Heart left ventricle (tissue), 16 donors: ENCODE measurements at regions not wholly inside any gene's neighbourhood (a gene's known extent, or its start where the extent isn't known, plus 50 kb on each side); places are given as distances from the start of the nearest gene placed in this dataset.

Experiments used
- ATAC-seq, 4 donors: fragments of 200-7000 bp; cut with Tn5 transposase; one replicate each; pipeline ENCODE4 v1.9.1; 2020 to 2022; ENCODE audit warnings: moderate library complexity in 4 of 4, mild to moderate bottlenecking in 3 of 4, moderate number of reproducible peaks in 1 of 4
- DNase-seq, 5 donors: peaks; one replicate each; pipeline ENCODE4 v3.0.0-alpha.2; 2020
- H3K27ac ChIP-seq, 12 donors: fragments of 200-600 bp; sonication (generic) in 4 of 12; one replicate each; pipeline versions ENCODE4 v1.5.0 to v1.8.0; 2016 to 2022; ENCODE audit warnings: mild to moderate bottlenecking in 2 of 12
- H3K27me3 ChIP-seq, 9 donors: fragments of 200-600 bp; sonication (generic) in 2 of 9; one replicate each; pipeline versions ENCODE4 v1.5.1 to v1.8.0; 2016 to 2022; ENCODE audit warnings: mild to moderate bottlenecking in 3 of 9
- H3K36me3 ChIP-seq, 9 donors: fragments of 200-600 bp; sonication (generic) in 2 of 9; one replicate each; pipeline versions ENCODE4 v1.5.0 to v1.8.0; 2018 to 2022; ENCODE audit warnings: mild to moderate bottlenecking in 2 of 9
- H3K4me1 ChIP-seq, 12 donors: fragments of 200-600 bp; sonication (generic) in 4 of 12; one replicate each; pipeline versions ENCODE4 v1.5.0 to v1.8.0; 2016 to 2022; ENCODE audit warnings: mild to moderate bottlenecking in 3 of 12
- H3K4me3 ChIP-seq, 12 donors: fragments of 200-600 bp; sonication (generic) in 4 of 12; one replicate each; pipeline versions ENCODE4 v1.5.0 to v1.8.0; 2017 to 2022; ENCODE audit warnings: mild to moderate bottlenecking in 9 of 12, moderate library complexity in 4 of 12
- H3K9me3 ChIP-seq, 12 donors: fragments of 200-600 bp; sonication (generic) in 4 of 12; one replicate each; pipeline versions ENCODE4 v1.5.0 to v1.8.0; 2016 to 2022; ENCODE audit warnings: mild to moderate bottlenecking in 1 of 12
- POLR2A ChIP-seq, 2 donors: fragments of 450-650 bp; IDR thresholded peaks; one replicate each; pipeline ENCODE4 v1.6.1; 2017; ENCODE audit warnings: antibody characterized with exemption in 2 of 2, mild to moderate bottlenecking in 2 of 2, moderate library complexity in 2 of 2
- WGBS, 4 donors: extraction: QIAGEN DNeasy Blood & Tissue Kit in 2 of 4; methylation state at CpG; one replicate each; pipeline versions ENCODE4 v1.1.5 to v1.1.7; 2013 to 2018; 5-methylcytosine and 5-hydroxymethylcytosine counted together
- intact Hi-C, 10 donors: fragments of 100-400 bp; cut with DNase I; formaldehyde crosslinking; loops; one replicate each; pipeline versions ENCODE4 v1.11.1 to v1.14.2; 2022
- TF ChIP-seq, protein P1 (sequence below), 12 donors: fragments of 200-600 bp; sonication (generic) in 4 of 12; IDR thresholded peaks; one replicate each; pipeline versions ENCODE4 v1.5.0 to v1.8.0; 2018 to 2022; ENCODE audit warnings: antibody characterized with exemption in 12 of 12, mild to moderate bottlenecking in 5 of 12
- donor health status: ischemic (EF 13 %, LVEDD 7.1; RV severe dilation, severe dysfunction).
- donor health status: healthy with polysubstance abuse.
- donor health status: DM: no; HTN: yes; CAD: no.
- donor health status: DM: no; HTN: no; CAD: no.
- donor health status: ischemic (EF 25% LVEDD 6.9; RV normal size, moderate dysfunction).
- donor health status: ischemic (EF 25% LVEDD 5.7; RV mildly dilated, moderate dysfunction).
- donor health status: healthy.
- donor health status: DM: yes; HTN: yes; CAD: no.
- donor health status: ischemic (EF 35%, LVEDD 5.7; RV mildly dilated, moderate dysfunction).
- donor health status: nonischemic (EF 11% LVEDD 7.7; RV severe dilation, severe dysfunction).
- donor health status: DM: yes; HTN: yes; CAD: no.
- donor health status: PGD.
- donor health status: ischemic (EF 29% LVEDD 5.4; RV normal size, mild dysfunction).
- donor health status: nonischemic (EF 23%, LVEDD 6.1; RV moderate dilation, normal function).

DNA sequence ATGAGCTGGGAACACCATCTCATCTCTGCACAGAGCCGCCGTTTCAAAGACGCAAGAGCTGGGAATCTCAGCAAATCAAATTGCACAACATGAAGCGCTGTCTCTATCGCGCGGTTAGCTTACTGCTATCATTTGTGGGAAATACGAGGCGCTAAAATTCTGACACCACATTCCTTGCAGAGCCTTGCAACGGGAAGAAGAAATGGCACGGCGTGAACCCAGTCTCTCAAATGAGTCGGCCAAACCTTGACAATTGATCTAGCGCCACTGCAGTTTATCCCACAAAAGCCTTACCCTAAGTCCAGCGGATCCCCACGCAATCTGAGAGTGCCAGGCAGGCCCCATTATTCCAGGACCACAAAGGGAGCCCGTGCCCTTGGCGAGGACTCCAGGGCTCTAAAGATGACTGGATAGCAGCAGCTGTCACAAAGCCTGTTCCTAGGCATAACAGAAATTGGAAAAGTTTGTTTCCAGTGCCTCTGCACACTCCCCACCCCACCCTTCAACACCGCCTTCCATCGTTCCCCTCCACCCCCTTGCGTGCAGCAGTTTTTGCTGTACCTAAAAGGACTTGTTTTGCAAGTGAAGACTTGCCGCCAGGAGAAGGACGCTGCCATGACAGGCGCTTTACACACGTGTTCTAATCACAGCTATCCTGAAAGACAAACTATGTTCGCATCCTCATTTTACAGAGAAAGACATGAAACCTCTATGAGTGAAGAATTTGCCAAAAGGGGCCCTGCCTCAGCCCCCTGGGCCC lies 252.4 kb downstream of the EIPR1 start:
- whole genome bisulfite sequencing, 4 donors, result 85 to 89% (median 85%) methylated on average over 26 of the region's 26 CpGs

DNA sequence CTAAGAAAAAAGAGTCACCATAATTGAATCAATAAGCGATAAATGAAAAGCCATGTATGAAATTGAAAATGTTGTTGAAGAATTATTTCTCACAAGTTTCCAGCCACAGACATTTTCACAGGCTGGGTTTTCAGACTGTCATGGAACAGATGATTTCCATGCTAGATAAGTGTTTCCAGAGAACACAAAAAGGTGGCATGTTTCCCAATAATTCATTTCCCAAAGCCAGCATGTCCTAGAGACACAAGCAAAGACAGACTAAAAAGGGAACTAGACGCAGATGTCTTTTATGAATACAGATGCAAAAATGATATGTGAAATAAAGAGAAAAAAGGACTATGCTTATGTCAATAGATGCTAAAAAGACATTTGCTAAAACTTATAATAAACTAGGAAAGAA lies 255.1 kb downstream of the EIPR1 start:
- Histone ChIP-seq H3K4me3 (no peak overlapping the region), H3K27ac (no peak overlapping the region), H3K27me3 (no peaks in the 10 kb centered on the region), H3K9me3 (peaks cover 0 to 17% (median 0%) of the 10 kb centered on the region in 12 donors), H3K4me1 (peaks cover 0 to 10% (median 1%) of the 10 kb centered on the region in 12 donors), H3K36me3 (no peaks in the 10 kb centered on the region)
- DNase-seq (no peak), ATAC-seq (no peak)
- TF ChIP-seq, protein P1, sequence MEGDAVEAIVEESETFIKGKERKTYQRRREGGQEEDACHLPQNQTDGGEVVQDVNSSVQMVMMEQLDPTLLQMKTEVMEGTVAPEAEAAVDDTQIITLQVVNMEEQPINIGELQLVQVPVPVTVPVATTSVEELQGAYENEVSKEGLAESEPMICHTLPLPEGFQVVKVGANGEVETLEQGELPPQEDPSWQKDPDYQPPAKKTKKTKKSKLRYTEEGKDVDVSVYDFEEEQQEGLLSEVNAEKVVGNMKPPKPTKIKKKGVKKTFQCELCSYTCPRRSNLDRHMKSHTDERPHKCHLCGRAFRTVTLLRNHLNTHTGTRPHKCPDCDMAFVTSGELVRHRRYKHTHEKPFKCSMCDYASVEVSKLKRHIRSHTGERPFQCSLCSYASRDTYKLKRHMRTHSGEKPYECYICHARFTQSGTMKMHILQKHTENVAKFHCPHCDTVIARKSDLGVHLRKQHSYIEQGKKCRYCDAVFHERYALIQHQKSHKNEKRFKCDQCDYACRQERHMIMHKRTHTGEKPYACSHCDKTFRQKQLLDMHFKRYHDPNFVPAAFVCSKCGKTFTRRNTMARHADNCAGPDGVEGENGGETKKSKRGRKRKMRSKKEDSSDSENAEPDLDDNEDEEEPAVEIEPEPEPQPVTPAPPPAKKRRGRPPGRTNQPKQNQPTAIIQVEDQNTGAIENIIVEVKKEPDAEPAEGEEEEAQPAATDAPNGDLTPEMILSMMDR (IDR thresholded peaks at IDR 0.05), result no peak
- no peak for TF ChIP-seq POLR2A (IDR thresholded peaks at IDR 0.05)
- intact Hi-C loops, result no loop called here
- 79 to 88% (median 81%) methylated on average over 2 of the region's 2 CpGs for WGBS, 4 donors

More for the DNA sequence above, 252.4 kb downstream of the EIPR1 start:
- Histone ChIP-seq H3K27ac (no peak overlapping the region), H3K27me3 (no peaks in the 10 kb centered on the region), H3K4me3 (no peak overlapping the region), H3K4me1 (peaks cover 0 to 14% (median 2%) of the 10 kb centered on the region in 12 donors), H3K9me3 (peaks cover 0 to 14% (median 0%) of the 10 kb centered on the region in 12 donors), H3K36me3 (no peaks in the 10 kb centered on the region)
- ATAC-seq (no peak), DNase-seq (peak in 1 of 5 donors; percentile 5)
- intact Hi-C loops, result no loop called here
- TF ChIP-seq, protein P1 (IDR thresholded peaks at IDR 0.05), result no peak
- no peak for TF ChIP-seq POLR2A (IDR thresholded peaks at IDR 0.05)

DNA sequence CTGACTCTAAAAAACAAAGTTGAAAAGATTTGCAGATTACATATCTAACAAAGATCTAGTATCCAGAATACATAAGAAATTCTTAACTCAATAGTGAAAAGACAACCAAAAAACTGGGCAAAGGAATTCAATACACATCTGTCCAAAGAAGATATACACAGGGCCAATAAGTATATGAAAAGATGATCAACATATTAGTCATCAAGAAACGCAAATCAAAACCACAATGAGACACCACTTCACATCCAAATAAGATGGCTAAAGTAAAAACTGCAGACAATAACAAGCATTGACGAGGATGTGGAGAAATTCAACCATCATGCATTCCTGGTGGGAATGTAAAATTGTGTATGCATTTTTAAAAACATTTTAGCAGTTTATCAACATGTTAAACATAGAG lies 256.0 kb downstream of the EIPR1 start:
- peaks cover 0 to 17% (median 0%) of the 10 kb centered on the region in 12 donors for H3K9me3 ChIP-seq
- ATAC-seq, result no peak
- intact Hi-C loops, result no loop called here
- WGBS, 4 donors, result 87 to 95% (median 88%) methylated on average over 2 of the region's 2 CpGs
- H3K27ac ChIP-seq, result no peak overlapping the region
- no peaks in the 10 kb centered on the region for H3K27me3 ChIP-seq
- H3K36me3 ChIP-seq, result no peaks in the 10 kb centered on the region
- TF ChIP-seq, protein P1 (IDR thresholded peaks at IDR 0.05), result no peak
- no peak for TF ChIP-seq POLR2A (IDR thresholded peaks at IDR 0.05)
- peaks cover 0 to 2% (median 0%) of the 10 kb centered on the region in 12 donors for H3K4me1 ChIP-seq
- no peak overlapping the region for H3K4me3 ChIP-seq
- DNase-seq, result no peak

DNA sequence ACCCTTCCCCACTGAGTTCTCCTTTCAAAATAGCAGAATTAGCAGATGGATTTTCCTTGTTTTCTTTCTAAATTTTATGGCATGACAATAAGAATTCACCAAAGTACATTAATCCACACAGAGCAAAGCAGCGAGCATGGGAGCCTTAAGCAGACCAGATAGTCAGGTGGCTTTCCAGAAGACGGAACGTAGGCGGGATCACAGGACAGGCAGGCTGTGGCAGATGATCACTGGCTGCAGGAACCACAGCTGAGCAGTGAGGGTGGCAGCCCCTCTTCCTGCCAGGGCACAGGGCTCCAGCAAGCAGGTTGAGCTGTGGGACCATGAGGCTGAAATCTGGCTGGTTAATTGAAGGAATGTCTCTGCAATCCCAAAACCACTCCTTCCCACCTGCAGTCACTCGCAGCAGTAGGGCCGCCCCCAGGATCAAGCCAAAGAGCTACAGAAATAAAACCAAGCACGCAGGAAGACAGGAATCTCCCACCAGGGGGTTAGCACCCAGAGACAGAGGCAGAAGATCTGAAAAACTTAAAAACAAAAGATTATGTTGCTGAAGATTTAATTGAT lies 259.9 kb downstream of the EIPR1 start:
- intact Hi-C loops, result no loop called here
- WGBS, 4 donors, result 72 to 82% (median 77%) methylated on average over 7 of the region's 7 CpGs
- Histone ChIP-seq H3K9me3 (peaks cover 0 to 17% (median 0%) of the 10 kb centered on the region in 12 donors), H3K4me1 (no peaks in the 10 kb centered on the region), H3K27me3 (no peaks in the 10 kb centered on the region), H3K27ac (no peak overlapping the region), H3K36me3 (no peaks in the 10 kb centered on the region), H3K4me3 (no peak overlapping the region)
- ATAC-seq (no peak), DNase-seq (no peak)
- TF ChIP-seq POLR2A (IDR thresholded peaks at IDR 0.05), result no peak
- TF ChIP-seq, protein P1 (IDR thresholded peaks at IDR 0.05), result no peak
